Brain microvascular endothelial cell (primary cell): ENCODE measurements at regions not wholly inside any gene's neighbourhood (a gene's known extent, or its start where the extent isn't known, plus 50 kb on each side); places are given as distances from the start of the nearest gene placed in this dataset.
A peak's percentile ranks its signal among the peaks of the same experiment; 100 is the strongest.

Source experiments
- DNase-seq: peaks from one replicate; pipeline ENCODE4 v3.0.0-alpha.2; 2020
- H3K27ac ChIP-seq: fragments of 250-450 bp; sonication (Bioruptor Pico); 2 replicates; pipeline ENCODE4 v1.5.1; 2020; ENCODE audit warnings: mild to moderate bottlenecking, moderate library complexity
- H3K27me3 ChIP-seq: fragments of 250-450 bp; sonication (Bioruptor Pico); replicated peaks from 2 replicates; pipeline ENCODE4 v1.5.1; 2020; ENCODE audit warnings: mild to moderate bottlenecking
- H3K36me3 ChIP-seq: fragments of 250-450 bp; sonication (Bioruptor Pico); replicated peaks from 2 replicates; pipeline ENCODE4 v1.5.1; 2020; ENCODE audit warnings: mild to moderate bottlenecking
- H3K4me3 ChIP-seq: 2 replicates; pipeline ENCODE4 v1.5.1; 2011; ENCODE audit warnings: low read depth, mild to moderate bottlenecking, control low read depth, low read length, moderate library complexity
- in situ Hi-C: cut with HindIII; loops from 2 replicates; pipeline ENCODE4 v1.10.0; 2017; ENCODE audit warnings: low sequenced_read_pairs, low pct_ligation_motif_present
- TF ChIP-seq, protein P1 (sequence below): IDR thresholded peaks from 2 replicates; pipeline ENCODE4 v1.5.1; 2011; ENCODE audit warnings: low read depth, mild to moderate bottlenecking, moderate library complexity, low read length, control low read depth, inconsistent platforms; ENCODE audit errors: missing control alignments

DNA sequence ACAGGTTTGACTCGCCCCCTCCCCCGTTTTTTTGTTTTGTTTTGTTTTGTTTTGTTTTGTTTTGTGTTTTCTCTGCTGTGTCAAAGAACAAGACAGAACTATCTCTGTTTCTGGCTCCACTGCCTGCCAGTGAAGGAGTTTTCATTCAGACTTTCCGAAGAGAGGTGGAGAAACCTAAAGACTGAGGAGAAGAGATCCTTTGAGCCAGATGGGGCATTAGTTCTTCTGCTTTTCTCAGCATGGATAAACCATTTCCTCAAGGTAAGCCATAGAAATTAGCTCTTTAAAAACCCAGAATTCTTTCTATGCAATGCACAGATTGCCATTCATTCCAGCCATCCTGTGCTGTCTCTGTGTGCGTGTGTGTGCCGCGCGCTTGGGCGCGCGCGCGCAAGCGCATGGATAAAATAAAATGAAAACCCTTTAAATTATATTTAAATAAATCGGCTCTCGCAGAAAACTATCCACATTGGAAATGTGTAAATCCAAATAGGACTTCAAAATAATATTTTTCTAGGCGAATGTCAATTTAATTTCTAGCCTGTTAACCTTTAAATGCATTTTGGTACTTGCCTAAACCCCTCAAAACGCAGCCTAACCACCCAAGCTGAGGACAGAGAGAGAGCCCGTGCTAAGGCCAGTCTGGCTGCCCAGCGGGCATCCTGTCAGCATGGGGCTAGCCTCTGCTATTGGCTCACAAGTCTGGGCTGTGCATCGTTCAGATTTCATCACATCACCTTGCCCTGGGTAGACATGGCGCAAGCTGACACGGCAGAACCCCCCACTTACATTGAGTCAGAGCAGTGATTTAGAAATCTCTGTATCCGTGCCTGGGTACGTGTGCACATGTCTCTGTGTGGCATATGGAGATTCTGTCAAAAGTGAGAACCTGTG, 113.0 kb upstream of the VAMP7 start:
- peak; percentile 13 for DNase-seq
- in situ Hi-C loops = no loop called here
- TF ChIP-seq, protein P1, sequence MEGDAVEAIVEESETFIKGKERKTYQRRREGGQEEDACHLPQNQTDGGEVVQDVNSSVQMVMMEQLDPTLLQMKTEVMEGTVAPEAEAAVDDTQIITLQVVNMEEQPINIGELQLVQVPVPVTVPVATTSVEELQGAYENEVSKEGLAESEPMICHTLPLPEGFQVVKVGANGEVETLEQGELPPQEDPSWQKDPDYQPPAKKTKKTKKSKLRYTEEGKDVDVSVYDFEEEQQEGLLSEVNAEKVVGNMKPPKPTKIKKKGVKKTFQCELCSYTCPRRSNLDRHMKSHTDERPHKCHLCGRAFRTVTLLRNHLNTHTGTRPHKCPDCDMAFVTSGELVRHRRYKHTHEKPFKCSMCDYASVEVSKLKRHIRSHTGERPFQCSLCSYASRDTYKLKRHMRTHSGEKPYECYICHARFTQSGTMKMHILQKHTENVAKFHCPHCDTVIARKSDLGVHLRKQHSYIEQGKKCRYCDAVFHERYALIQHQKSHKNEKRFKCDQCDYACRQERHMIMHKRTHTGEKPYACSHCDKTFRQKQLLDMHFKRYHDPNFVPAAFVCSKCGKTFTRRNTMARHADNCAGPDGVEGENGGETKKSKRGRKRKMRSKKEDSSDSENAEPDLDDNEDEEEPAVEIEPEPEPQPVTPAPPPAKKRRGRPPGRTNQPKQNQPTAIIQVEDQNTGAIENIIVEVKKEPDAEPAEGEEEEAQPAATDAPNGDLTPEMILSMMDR = no peak
- Histone ChIP-seq H3K27me3 (no peaks in the 10 kb centered on the region), H3K27ac (no peak overlapping the region), H3K4me3 (peak overlapping the region; percentile 55), H3K36me3 (no peaks in the 10 kb centered on the region)

DNA sequence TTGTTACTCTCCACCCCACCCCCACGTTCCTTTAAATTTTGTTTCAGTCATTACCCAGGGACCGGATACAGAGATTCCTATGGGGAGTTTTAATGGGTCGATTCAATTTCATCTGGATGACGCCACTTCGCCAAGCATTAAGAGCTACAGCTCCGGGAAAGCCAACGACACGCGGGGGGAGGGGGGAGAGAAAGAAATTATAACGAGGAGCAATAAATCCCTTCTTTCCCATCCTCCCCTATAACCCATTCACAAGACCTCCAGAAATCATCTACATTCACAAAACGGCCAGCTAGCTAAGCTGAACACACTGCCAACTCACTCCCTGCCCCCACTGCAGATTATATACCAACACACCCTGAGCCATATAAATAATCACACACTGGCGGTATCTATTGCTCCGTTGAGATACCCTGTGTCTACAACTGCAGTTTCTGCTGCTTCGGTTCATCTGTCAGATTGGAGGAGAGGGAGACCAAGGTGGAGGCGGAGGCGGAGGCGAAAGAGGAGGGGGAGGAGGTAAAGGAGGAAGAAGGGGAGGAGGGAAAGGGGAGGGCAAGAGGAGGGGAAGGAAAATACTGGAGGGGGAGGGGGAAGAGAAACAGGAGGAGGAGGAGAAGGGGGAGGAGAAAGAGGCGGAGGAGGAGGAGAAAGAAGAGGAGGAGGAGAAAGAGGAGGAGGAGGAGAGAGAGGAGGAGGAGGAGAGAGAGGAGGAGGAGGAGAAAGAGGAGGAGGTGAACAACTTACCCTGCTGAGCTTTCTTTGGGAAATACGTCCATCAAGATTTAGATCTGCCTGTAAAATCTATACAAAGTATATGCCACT, 113.9 kb upstream of the VAMP7 start:
- Histone ChIP-seq H3K4me3 (peak overlapping the region; percentile 55), H3K36me3 (no peaks in the 10 kb centered on the region), H3K27me3 (no peaks in the 10 kb centered on the region), H3K27ac (peak overlapping the region; percentile 13)
- peak; percentile 63 for DNase-seq
- TF ChIP-seq, protein P1 = no peak
- in situ Hi-C loops = no loop called here

DNA sequence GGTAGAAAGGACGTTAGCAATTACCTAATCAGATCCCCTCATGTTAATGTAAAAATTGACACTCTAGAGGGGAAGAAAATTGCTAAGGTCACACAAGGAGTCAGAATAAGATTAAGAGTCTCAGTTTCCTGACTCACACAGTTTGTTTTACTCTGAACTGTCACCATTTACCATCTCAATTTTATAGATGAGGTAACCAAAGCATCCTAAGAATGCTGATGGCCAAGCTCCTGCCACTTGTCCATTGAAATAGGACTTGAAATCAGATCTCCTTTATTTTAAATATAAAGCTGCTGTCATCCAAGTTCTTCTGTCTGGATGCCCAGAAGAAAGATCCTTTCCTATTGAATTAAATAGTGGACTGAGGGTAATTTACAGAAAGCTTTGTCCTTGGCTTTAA, 114.8 kb upstream of the VAMP7 start:
- in situ Hi-C loops = no loop called here
- Histone ChIP-seq H3K36me3 (no peaks in the 10 kb centered on the region), H3K27ac (no peak overlapping the region), H3K4me3 (no peak overlapping the region), H3K27me3 (no peaks in the 10 kb centered on the region)
- TF ChIP-seq, protein P1 = no peak
- no peak for DNase-seq

DNA sequence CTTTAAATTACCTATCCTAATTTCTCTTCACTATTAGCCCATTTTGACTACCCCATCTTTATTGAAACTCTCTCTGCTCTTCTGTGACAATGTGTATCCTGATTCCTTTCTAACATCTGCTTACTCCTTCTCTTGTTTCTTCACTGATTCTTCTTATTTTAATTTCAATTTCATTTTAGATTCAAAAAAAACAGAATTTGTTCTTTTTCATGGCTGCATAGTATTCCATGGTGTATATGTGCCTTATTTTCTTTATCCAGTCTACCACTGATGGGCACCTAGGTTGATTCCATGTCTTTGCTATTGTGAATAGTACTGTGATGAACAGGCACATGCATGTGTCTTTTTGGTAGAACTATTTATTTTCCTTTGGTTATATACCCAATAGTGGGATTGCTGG, 120.0 kb upstream of the VAMP7 start:
- Histone ChIP-seq H3K36me3 (no peaks in the 10 kb centered on the region), H3K27ac (no peak overlapping the region), H3K4me3 (no peak overlapping the region), H3K27me3 (no peaks in the 10 kb centered on the region)
- TF ChIP-seq, protein P1 = no peak
- in situ Hi-C loops = no loop called here
- no peak for DNase-seq

DNA sequence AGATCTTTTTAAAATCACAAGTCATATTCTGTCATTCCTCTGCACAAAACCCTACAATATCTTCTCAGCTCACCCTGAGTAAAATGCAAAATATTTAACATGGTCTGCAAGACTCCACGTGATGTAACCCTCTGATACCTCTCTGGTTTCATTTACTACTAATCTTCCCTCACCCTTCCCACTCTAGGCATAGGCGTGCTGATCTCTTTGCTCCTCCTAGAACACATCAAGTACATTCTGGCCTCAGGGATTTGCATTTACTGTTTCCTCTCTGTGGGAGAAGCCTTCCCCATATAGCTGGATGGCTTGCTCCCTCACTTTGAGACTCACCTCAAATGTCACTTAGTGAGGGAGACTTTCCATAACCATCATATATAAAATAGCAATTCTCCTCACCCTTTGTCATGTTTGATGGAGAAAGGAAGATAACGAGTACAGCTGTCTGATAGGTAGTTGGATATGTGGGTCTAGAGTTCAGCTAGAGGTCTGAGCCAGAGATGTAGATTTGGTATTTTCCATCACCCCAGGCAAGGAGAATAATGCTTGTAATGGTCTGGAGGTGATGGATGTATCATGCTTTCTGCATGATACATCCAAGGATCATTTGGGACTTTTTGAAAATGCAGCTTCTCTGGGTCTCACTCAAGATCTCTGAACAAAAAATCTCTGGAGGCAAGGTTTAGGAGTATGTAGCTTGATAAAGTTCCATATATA, 123.9 kb upstream of the VAMP7 start:
- TF ChIP-seq, protein P1 = no peak
- in situ Hi-C loops = no loop called here
- no peak overlapping the region for H3K27ac ChIP-seq
- no peaks in the 10 kb centered on the region for H3K27me3 ChIP-seq
- H3K4me3 ChIP-seq = no peak overlapping the region
- H3K36me3 ChIP-seq = no peaks in the 10 kb centered on the region
- no peak for DNase-seq
